HG02798 (cell line): ENCODE measurements at regions not wholly inside any gene's neighbourhood (a gene's known extent, or its start where the extent isn't known, plus 50 kb on each side); places are given as distances from the start of the nearest gene placed in this dataset.
"Not testable (repeated sequence)": the region's sequence is repeated elsewhere in the genome, so short reads cannot be mapped to it uniquely, and the experiment has no call there.

Experiments
- ATAC-seq: cut with Tn5 transposase; IDR thresholded peaks from one replicate; pipeline ENCODE4 v1.9.1; 2021; ENCODE audit warnings: mild to moderate bottlenecking; ENCODE audit not compliant: unreplicated experiment, poor library complexity

- ATAC-seq = no peak
Observed at GRCh38 chr13:111630406-111630805, 310.0 kb downstream of the TEX29 start.

GRCh38 chr13:111631271-111631670 is 310.8 kb downstream of the TEX29 start:
- not testable (repeated sequence) for ATAC-seq

- ATAC-seq = no peak
Observed at GRCh38 chr13:111632906-111633305, 312.5 kb downstream of the TEX29 start.

- ATAC-seq = no peak
Observed at GRCh38 chr13:111633401-111633800, 313.0 kb downstream of the TEX29 start.

GRCh38 chr13:111634410-111634809 is 314.0 kb downstream of the TEX29 start:
- ATAC-seq = no peak

- ATAC-seq = no peak
Observed at GRCh38 chr13:111636271-111636670, 315.8 kb downstream of the TEX29 start.

GRCh38 chr13:111636804-111637203 is 316.4 kb downstream of the TEX29 start:
- no peak for ATAC-seq

GRCh38 chr13:111637365-111637764 is 316.9 kb downstream of the TEX29 start:
- ATAC-seq = no peak

GRCh38 chr13:111638233-111638632 is 317.8 kb downstream of the TEX29 start:
- ATAC-seq = no peak

- ATAC-seq = no peak
Observed at GRCh38 chr13:111639196-111639705, 318.8 kb downstream of the TEX29 start.

GRCh38 chr13:111640006-111640405 is 319.6 kb downstream of the TEX29 start:
- no peak for ATAC-seq

- no peak for ATAC-seq
Observed at GRCh38 chr13:111640476-111640875, 320.0 kb downstream of the TEX29 start.

- no peak for ATAC-seq
Observed at GRCh38 chr13:111642156-111642767, 321.8 kb downstream of the TEX29 start.

GRCh38 chr13:111644750-111645149 is 324.3 kb downstream of the TEX29 start:
- no peak for ATAC-seq

GRCh38 chr13:111645198-111645597 is 324.8 kb downstream of the TEX29 start:
- no peak for ATAC-seq

- ATAC-seq = no peak
Observed at GRCh38 chr13:111645598-111646455, 325.4 kb downstream of the TEX29 start.

GRCh38 chr13:111646456-111646855 is 326.0 kb downstream of the TEX29 start:
- no peak for ATAC-seq

GRCh38 chr13:111648885-111649284 is 328.4 kb downstream of the TEX29 start:
- ATAC-seq = no peak

- no peak for ATAC-seq
Observed at GRCh38 chr13:111650626-111651025, 330.2 kb downstream of the TEX29 start.

- no peak for ATAC-seq
Observed at GRCh38 chr13:111652676-111653075, 332.2 kb downstream of the TEX29 start.

- no peak for ATAC-seq
Observed at GRCh38 chr13:111654531-111654930, 334.1 kb downstream of the TEX29 start.

- ATAC-seq = no peak
Observed at GRCh38 chr13:111656439-111656838, 336.0 kb downstream of the TEX29 start.
